DOHH2 (cell line): ENCODE measurements at regions not wholly inside any gene's neighbourhood (a gene's known extent, or its start where the extent isn't known, plus 50 kb on each side); places are given as distances from the start of the nearest gene placed in this dataset.

Source experiments
- EZH2phosphoT487 ChIP-seq: fragments of 200-600 bp; sonication (generic); IDR thresholded peaks from 2 replicates; pipeline ENCODE4 v1.6.1; 2017; ENCODE audit warnings: borderline replicate concordance, mild to moderate bottlenecking, antibody characterized with exemption, low read length, moderate library complexity, mixed read lengths
- TF ChIP-seq, protein P1 (sequence below): fragments of 200-600 bp; sonication (generic); IDR thresholded peaks from one replicate; pipeline ENCODE4 v1.5.1; 2014; ENCODE audit warnings: antibody characterized with exemption, mild to moderate bottlenecking, low read depth, low read length; ENCODE audit not compliant: poor library complexity, severe bottlenecking

DNA sequence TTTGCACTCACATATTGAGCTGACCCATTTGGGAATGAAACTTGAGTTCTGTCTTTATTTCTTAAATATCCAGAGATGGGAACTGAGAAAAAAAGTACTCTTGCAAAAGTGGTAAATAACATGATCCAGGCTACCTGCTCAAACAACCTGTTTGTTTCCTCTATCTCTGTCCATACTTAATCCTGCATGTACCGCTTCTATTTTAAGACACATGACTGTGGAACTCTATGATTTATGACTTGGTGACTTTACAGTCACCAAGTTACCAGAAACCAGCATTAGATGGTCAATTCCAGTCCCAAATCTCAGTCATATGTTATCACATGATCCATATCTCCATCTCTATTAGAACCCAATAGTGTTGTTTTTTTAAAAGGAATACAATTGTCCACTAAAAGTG is 606.7 kb downstream of the EPHA5 start:
- TF ChIP-seq, protein P1, sequence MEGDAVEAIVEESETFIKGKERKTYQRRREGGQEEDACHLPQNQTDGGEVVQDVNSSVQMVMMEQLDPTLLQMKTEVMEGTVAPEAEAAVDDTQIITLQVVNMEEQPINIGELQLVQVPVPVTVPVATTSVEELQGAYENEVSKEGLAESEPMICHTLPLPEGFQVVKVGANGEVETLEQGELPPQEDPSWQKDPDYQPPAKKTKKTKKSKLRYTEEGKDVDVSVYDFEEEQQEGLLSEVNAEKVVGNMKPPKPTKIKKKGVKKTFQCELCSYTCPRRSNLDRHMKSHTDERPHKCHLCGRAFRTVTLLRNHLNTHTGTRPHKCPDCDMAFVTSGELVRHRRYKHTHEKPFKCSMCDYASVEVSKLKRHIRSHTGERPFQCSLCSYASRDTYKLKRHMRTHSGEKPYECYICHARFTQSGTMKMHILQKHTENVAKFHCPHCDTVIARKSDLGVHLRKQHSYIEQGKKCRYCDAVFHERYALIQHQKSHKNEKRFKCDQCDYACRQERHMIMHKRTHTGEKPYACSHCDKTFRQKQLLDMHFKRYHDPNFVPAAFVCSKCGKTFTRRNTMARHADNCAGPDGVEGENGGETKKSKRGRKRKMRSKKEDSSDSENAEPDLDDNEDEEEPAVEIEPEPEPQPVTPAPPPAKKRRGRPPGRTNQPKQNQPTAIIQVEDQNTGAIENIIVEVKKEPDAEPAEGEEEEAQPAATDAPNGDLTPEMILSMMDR: no peak
- TF ChIP-seq EZH2phosphoT487: no peak
